GM12873 (cell line): ENCODE measurements at regions not wholly inside any gene's neighbourhood (a gene's known extent, or its start where the extent isn't known, plus 50 kb on each side); places are given as distances from the start of the nearest gene placed in this dataset.

Experiments
- CTCF ChIP-seq: IDR thresholded peaks from 2 replicates; pipeline ENCODE4 v1.5.1; 2012; ENCODE audit warnings: low read depth, mild to moderate bottlenecking, moderate library complexity, low read length, control low read depth; ENCODE audit not compliant: insufficient read depth; ENCODE audit errors: missing control alignments

DNA sequence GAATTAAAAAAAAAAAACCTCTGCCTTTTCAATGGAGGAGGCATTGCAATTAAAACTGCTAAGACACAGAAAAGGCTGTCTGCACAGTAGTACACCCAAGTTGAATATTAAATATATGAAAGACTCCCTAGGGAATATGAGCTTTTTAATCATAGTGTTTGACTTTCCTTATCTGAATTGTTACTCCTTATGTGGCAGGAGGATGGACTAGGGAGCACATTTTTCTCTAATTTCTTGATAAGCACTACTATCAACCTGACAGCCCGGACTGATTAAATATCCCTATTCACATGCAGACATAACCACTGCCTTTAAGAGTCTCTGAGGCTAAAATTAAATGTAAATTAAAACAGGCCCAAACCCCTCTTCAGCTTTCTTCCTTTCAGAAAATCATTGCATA lies 428.6 kb upstream of the GJE1 start:
- TF ChIP-seq CTCF: no peak

- no peak for TF ChIP-seq CTCF
These were observed 431.0 kb upstream of the GJE1 start for GRCh38 chr6:141701732-141702131.

- TF ChIP-seq CTCF: no peak
These were observed 431.9 kb upstream of the GJE1 start for GRCh38 chr6:141700819-141701218.

DNA sequence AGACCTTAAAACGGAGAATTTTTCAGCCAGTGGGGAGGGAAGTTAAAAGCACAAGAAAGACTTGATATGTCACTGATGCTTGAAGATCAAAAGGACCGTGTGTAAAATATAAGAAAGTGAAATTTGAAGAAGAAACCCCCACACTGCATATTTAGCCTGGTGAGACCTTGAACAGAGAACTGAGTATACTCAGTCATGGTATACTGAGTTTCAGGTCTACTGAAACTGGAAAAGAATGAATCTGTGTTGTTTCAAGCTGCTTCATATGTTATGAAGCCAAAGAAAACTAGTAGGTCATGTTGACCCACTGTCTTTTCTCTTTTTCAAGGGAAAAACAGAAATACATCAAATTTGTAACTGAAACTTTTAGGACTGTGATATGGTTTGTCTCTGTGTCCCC lies 443.8 kb upstream of the GJE1 start:
- no peak for TF ChIP-seq CTCF

- TF ChIP-seq CTCF: no peak
These were observed 447.3 kb upstream of the GJE1 start for GRCh38 chr6:141685416-141685815.

- TF ChIP-seq CTCF: no peak
These were observed 450.3 kb upstream of the GJE1 start for GRCh38 chr6:141682391-141682790.

DNA sequence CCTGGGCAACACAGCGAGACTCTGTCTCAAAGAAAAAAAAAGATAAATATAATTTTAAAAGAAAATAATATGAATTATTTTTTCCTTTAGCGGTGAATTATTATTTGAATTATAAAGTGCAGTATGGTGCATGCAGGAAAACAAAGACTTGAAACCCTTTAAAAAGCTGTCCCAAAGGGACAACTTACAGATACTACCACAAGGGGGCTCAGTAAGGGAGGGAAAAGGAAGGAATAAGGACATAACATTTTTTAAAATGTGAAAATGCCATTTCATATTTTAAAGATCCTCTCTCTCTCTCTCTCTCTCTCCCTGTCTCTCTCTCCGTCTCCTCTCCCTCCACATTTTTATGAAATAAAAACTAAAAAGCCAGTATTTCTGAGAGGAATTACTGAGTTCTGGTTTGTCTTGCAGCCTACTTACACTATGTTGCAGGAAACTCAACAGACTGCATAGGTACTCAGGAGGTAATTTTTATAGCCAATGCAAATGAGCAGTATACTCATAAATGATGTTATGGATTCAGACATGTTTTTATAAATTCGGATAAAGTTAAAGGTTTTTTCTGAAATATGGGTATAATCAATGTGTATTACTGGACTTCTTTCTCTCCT lies 455.0 kb upstream of the GJE1 start:
- TF ChIP-seq CTCF: peak; percentile 50

DNA sequence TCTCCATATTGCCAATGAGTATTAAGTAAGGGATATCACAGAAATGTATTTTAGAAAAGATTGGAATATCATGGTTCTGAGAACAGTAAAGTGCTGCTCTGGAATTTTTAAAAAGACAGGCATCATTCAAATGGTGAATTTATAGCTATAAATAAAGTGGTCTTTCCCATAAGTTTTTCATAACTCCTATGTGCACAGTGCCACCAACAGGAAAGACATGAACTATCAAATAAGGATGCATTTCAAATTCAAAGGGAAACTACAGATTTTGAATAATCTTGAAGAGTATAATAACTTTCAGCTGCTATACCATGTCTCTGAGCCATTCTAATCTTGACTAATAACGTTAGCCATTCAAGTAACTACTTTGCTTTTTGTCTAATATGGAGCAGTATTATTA lies 456.8 kb upstream of the GJE1 start:
- TF ChIP-seq CTCF: no peak
